SK-N-SH (cell line): ENCODE measurements at regions not wholly inside any gene's neighbourhood (a gene's known extent, or its start where the extent isn't known, plus 50 kb on each side); places are given as distances from the start of the nearest gene placed in this dataset.

Experiments used
- CTCF ChIA-PET: fragments of 300-600, 350-600 bp; formaldehyde crosslinking; extraction: SDS; loops from one replicate; lab custom pipeline; 2021; lab: Yijun Ruan, JAX
- POLR2A ChIA-PET: fragments of 350-600 bp; sonication (Branson Sonifier 250); formaldehyde crosslinking; extraction: SDS; loops from one replicate; lab custom pipeline; 2020; ENCODE audit warnings: antibody characterized with exemption, inconsistent platforms; lab: Yijun Ruan, JAX
- DNase-seq: peaks from one replicate; pipeline ENCODE4 v3.0.0; 2012
- H2AFZ ChIP-seq: fragments of 200-600 bp; sonication (generic); 2 replicates; pipeline ENCODE4 v1.8.1; 2016; ENCODE audit warnings: antibody characterized with exemption, mild to moderate bottlenecking, low read depth
- H3F3A ChIP-seq: fragments of 200-600 bp; sonication (generic); replicated peaks from 2 replicates; pipeline ENCODE3; 2016; ENCODE audit warnings: antibody characterized with exemption, mild to moderate bottlenecking; ENCODE audit not compliant: insufficient read depth
- H3K27ac ChIP-seq, 2 experiments: fragments of 200-500 bp in 1 of 2; fragments of 200-600 bp in 1 of 2; sonication (Bioruptor generic) in 1 of 2; sonication (generic), shearing (Covaris generic) in 1 of 2; 2 replicates each; pipeline versions ENCODE4 v1.5.1 to v1.6.1; 2014 to 2016; ENCODE audit warnings: low read depth in 2 of 2, inconsistent platforms in 1 of 2, low read length in 1 of 2, mild to moderate bottlenecking in 1 of 2, mixed read lengths in 1 of 2
- H3K27me3 ChIP-seq: fragments of 200-600 bp; sonication (generic), shearing (Covaris generic); 2 replicates; pipeline ENCODE4 v1.6.1; 2016; ENCODE audit warnings: mixed run types; ENCODE audit not compliant: insufficient read depth
- H3K36me3 ChIP-seq, 2 experiments: fragments of 200-500 bp in 1 of 2; fragments of 200-600 bp in 1 of 2; sonication (Bioruptor generic) in 1 of 2; sonication (generic) in 1 of 2; replicated peaks in 1 of 2; 2 replicates each; pipeline versions ENCODE3 to v1.5.1; 2014 to 2016; ENCODE audit warnings: low read length in 1 of 2, mild to moderate bottlenecking in 1 of 2; ENCODE audit not compliant: insufficient read depth in 2 of 2, control insufficient read depth in 1 of 2
- H3K4me1 ChIP-seq, 2 experiments: fragments of 200-500 bp in 1 of 2; fragments of 200-600 bp in 1 of 2; sonication (Bioruptor generic) in 1 of 2; sonication (generic), shearing (Covaris generic) in 1 of 2; 2 replicates each; pipeline versions ENCODE4 v1.5.1 to v1.6.1; 2014 to 2016; ENCODE audit warnings: low read depth in 1 of 2, low read length in 1 of 2, mixed run types in 1 of 2; ENCODE audit not compliant: insufficient read depth in 2 of 2, control insufficient read depth in 1 of 2
- H3K4me2 ChIP-seq: fragments of 200-600 bp; sonication (generic), shearing (Covaris generic); 2 replicates; pipeline ENCODE4 v1.6.1; 2017; ENCODE audit warnings: mixed run types
- H3K4me3 ChIP-seq, 2 experiments: fragments of 200-500 bp in 1 of 2; fragments of 200-600 bp in 1 of 2; sonication (Bioruptor generic) in 1 of 2; sonication (generic), shearing (Covaris generic) in 1 of 2; 2 replicates each; pipeline versions ENCODE4 v1.5.1 to v1.8.1; 2014 to 2016; ENCODE audit warnings: low read depth in 2 of 2, inconsistent platforms in 1 of 2, low read length in 1 of 2, mild to moderate bottlenecking in 1 of 2, mixed read lengths in 1 of 2, moderate library complexity in 1 of 2
- H3K79me2 ChIP-seq: fragments of 200-600 bp; sonication (generic); 2 replicates; pipeline ENCODE4 v1.8.1; 2017; ENCODE audit warnings: mild to moderate bottlenecking; ENCODE audit not compliant: insufficient read depth
- H3K9ac ChIP-seq: fragments of 200-600 bp; sonication (generic); 2 replicates; pipeline ENCODE4 v1.6.1; 2017; ENCODE audit warnings: mixed run types
- H3K9me2 ChIP-seq: fragments of 200-600 bp; sonication (generic); 2 replicates; pipeline ENCODE4 v1.6.1; 2017; ENCODE audit warnings: mixed run types
- H3K9me3 ChIP-seq: fragments of 200-600 bp; sonication (generic); 2 replicates; pipeline ENCODE4 v1.6.1; 2017; ENCODE audit warnings: mixed run types, mild to moderate bottlenecking, moderate library complexity
- H4K20me1 ChIP-seq: fragments of 200-600 bp; sonication (generic); 2 replicates; pipeline ENCODE4 v1.6.1; 2017; ENCODE audit warnings: mild to moderate bottlenecking, mixed run types; ENCODE audit not compliant: insufficient read depth
- CTCF ChIP-seq: fragments of 200-600 bp; sonication (generic); IDR thresholded peaks from 2 replicates; pipeline ENCODE4 v1.6.1; 2017; ENCODE audit warnings: antibody characterized with exemption, mild to moderate bottlenecking, moderate library complexity
- ELF1 ChIP-seq: IDR thresholded peaks from 2 replicates; pipeline ENCODE4 v1.4.0; 2012
- FOSL2 ChIP-seq: IDR thresholded peaks from 2 replicates; pipeline ENCODE4 v1.4.0; 2012; ENCODE audit warnings: low read depth, mild to moderate bottlenecking, moderate library complexity, borderline replicate concordance
- FOXJ3 ChIP-seq: sonication (generic); formaldehyde crosslinking; IDR thresholded peaks from 2 replicates; pipeline ENCODE4 v1.5.1; 2020; ENCODE audit warnings: mild to moderate bottlenecking, missing genetic modification reagents
- GATA2 ChIP-seq: sonication (generic); formaldehyde crosslinking; IDR thresholded peaks from 2 replicates; pipeline ENCODE4 v1.5.0; 2020; ENCODE audit warnings: mild to moderate bottlenecking, missing genetic modification reagents
- IRF3 ChIP-seq: fragments of 150-350 bp; IDR thresholded peaks from 2 replicates; pipeline ENCODE4 v1.6.1; 2016; ENCODE audit warnings: mild to moderate bottlenecking, low read depth, low read length
- JUND ChIP-seq: IDR thresholded peaks from 2 replicates; pipeline ENCODE4 v1.4.0; 2012
- MAX ChIP-seq: IDR thresholded peaks from 2 replicates; pipeline ENCODE4 v1.4.0; 2012; ENCODE audit warnings: low read depth
- MXI1 ChIP-seq: IDR thresholded peaks from 2 replicates; pipeline ENCODE4 v1.6.1; 2012; ENCODE audit warnings: mild to moderate bottlenecking, low read depth, low read length, improper control_type of control experiment
- NFIC ChIP-seq: IDR thresholded peaks from 2 replicates; pipeline ENCODE4 v1.4.0; 2012; ENCODE audit warnings: borderline replicate concordance
- RCOR1 ChIP-seq: fragments of 150-350 bp; IDR thresholded peaks from 2 replicates; pipeline ENCODE4 v1.6.1; 2017; ENCODE audit warnings: antibody characterized with exemption, low read length
- REST ChIP-seq: IDR thresholded peaks from 2 replicates; pipeline ENCODE4 v1.6.1; 2012; ENCODE audit warnings: mild to moderate bottlenecking, low read depth, low read length, moderate library complexity
- RXRA ChIP-seq: IDR thresholded peaks from 2 replicates; pipeline ENCODE4 v1.4.0; 2012; ENCODE audit warnings: low read depth, mild to moderate bottlenecking, borderline replicate concordance
- SIN3A ChIP-seq: IDR thresholded peaks from 2 replicates; pipeline ENCODE4 v1.6.1; 2012; ENCODE audit warnings: low read depth, mild to moderate bottlenecking, low read length, moderate library complexity, borderline replicate concordance
- SMC3 ChIP-seq: IDR thresholded peaks from 2 replicates; pipeline ENCODE4 v1.6.1; 2012; ENCODE audit warnings: low read depth, low read length, improper control_type of control experiment
- TAF1 ChIP-seq: IDR thresholded peaks from 2 replicates; pipeline ENCODE4 v1.6.1; 2012; ENCODE audit warnings: low read depth, mild to moderate bottlenecking, low read length, moderate library complexity, borderline replicate concordance
- TCF12 ChIP-seq: IDR thresholded peaks from 2 replicates; pipeline ENCODE4 v1.4.0; 2012
- TEAD4 ChIP-seq: IDR thresholded peaks from 2 replicates; pipeline ENCODE4 v1.4.0; 2012; ENCODE audit warnings: mild to moderate bottlenecking, borderline replicate concordance; ENCODE audit not compliant: insufficient read depth
- YY1 ChIP-seq: IDR thresholded peaks from 2 replicates; pipeline ENCODE4 v1.4.0; 2012; ENCODE audit warnings: low read depth, mild to moderate bottlenecking
- WGBS: methylation state at CpG from one replicate; pipeline ENCODE4 v1.1.6; 2017; ENCODE audit warnings: low lambda C conversion rate; 5-methylcytosine and 5-hydroxymethylcytosine counted together

GRCh38 chr7:33742999-33743587 is 162.2 kb upstream of the BMPER start:
- no peaks in the 10 kb centered on the region for H3K27me3 ChIP-seq
- DNase-seq, result no peak
- no peaks in the 10 kb centered on the region for H4K20me1 ChIP-seq
- H3K4me1 ChIP-seq, result no peaks in the 10 kb centered on the region
- WGBS, result 84% methylated on average over 4 of the region's 4 CpGs
- ChIA-PET CTCF (interaction anchor here (0.6 to 3.7 kb wide), 5 partner anchors 12 to 33 kb away, joined by 3 to 13 read pairs (median 5); no protein-coding TSS in a partner anchor), POLR2A (no interaction called here)
- H2AFZ ChIP-seq, result no peak overlapping the region
- no peaks in the 10 kb centered on the region for H3K9me2 ChIP-seq
- no peak overlapping the region for H3K27ac ChIP-seq
- TF ChIP-seq MAX (no peak), YY1 (no peak), ELF1 (no peak), RXRA (no peak), CTCF (no peak), GATA2 (no peak), SMC3 (no peak), TEAD4 (no peak), TAF1 (no peak), SIN3A (no peak), JUND (no peak), MXI1 (no peak), FOSL2 (no peak), REST (no peak), IRF3 (no peak), FOXJ3 (CRISPR knock-in tag) (no peak), NFIC (no peak), TCF12 (no peak), RCOR1 (no peak)
- H3K9ac ChIP-seq, result no peak overlapping the region
- no peaks in the 10 kb centered on the region for H3F3A ChIP-seq
- no peak overlapping the region for H3K4me3 ChIP-seq
- H3K79me2 ChIP-seq, result no peaks in the 10 kb centered on the region
- H3K36me3 ChIP-seq, result no peaks in the 10 kb centered on the region
- no peaks in the 10 kb centered on the region for H3K9me3 ChIP-seq
- no peak overlapping the region; the same call in 1 of the 2 replicates for H3K4me2 ChIP-seq
